Lung (tissue), 11 donors: ENCODE measurements at regions not wholly inside any gene's neighbourhood (a gene's known extent, or its start where the extent isn't known, plus 50 kb on each side); places are given as distances from the start of the nearest gene placed in this dataset.

Experiments used
- ATAC-seq: fragments of 200-7000 bp; cut with Tn5 transposase; one replicate; pipeline ENCODE4 v1.9.1; 2020; ENCODE audit warnings: moderate number of reproducible peaks; ENCODE audit not compliant: insufficient read depth, low FRiP score
- DNase-seq, 3 donors: peaks; one replicate each; pipeline ENCODE4 v3.0.0-alpha.2; 2013 to 2017
- H3K27ac ChIP-seq, 2 donors: one replicate each; pipeline ENCODE4 v1.5.1; 2013; ENCODE audit warnings: mild to moderate bottlenecking in 2 of 2, moderate library complexity in 2 of 2, control low read depth in 1 of 2, inconsistent platforms in 1 of 2, low read depth in 1 of 2, low read length in 1 of 2
- H3K27me3 ChIP-seq, 3 donors: one replicate each; pipeline ENCODE4 v1.5.1; 2013; ENCODE audit warnings: low read length in 2 of 3; ENCODE audit not compliant: control insufficient read depth in 3 of 3, insufficient read depth in 3 of 3
- H3K36me3 ChIP-seq, 4 donors: one replicate each; pipeline ENCODE4 v1.5.1; 2013; ENCODE audit warnings: low read length in 4 of 4, mild to moderate bottlenecking in 1 of 4, moderate library complexity in 1 of 4; ENCODE audit not compliant: control insufficient read depth in 4 of 4, insufficient read depth in 4 of 4
- H3K4me1 ChIP-seq, 5 donors: one replicate each; pipeline ENCODE4 v1.5.1; 2013; ENCODE audit warnings: low read length in 5 of 5, mild to moderate bottlenecking in 2 of 5, moderate library complexity in 1 of 5; ENCODE audit not compliant: control insufficient read depth in 5 of 5, insufficient read depth in 5 of 5
- H3K4me3 ChIP-seq: one replicate; pipeline ENCODE4 v1.5.1; 2013; ENCODE audit warnings: mild to moderate bottlenecking, control low read depth, moderate library complexity
- H3K9ac ChIP-seq, 2 donors: one replicate each; pipeline ENCODE4 v1.5.1; 2013; ENCODE audit warnings: low read length in 2 of 2, control low read depth in 1 of 2; ENCODE audit not compliant: insufficient read depth in 1 of 2
- H3K9me3 ChIP-seq, 4 donors: one replicate each; pipeline ENCODE4 v1.5.1; 2013; ENCODE audit warnings: low read length in 3 of 4, mild to moderate bottlenecking in 1 of 4, moderate library complexity in 1 of 4; ENCODE audit not compliant: control insufficient read depth in 4 of 4, insufficient read depth in 3 of 4
- CTCF ChIP-seq: IDR thresholded peaks from 2 replicates; pipeline ENCODE4 v1.5.1; 2012; ENCODE audit warnings: mild to moderate bottlenecking; ENCODE audit errors: control extremely low read depth, extremely low read depth
- WGBS, 2 donors: extraction: QIAGEN DNeasy Blood & Tissue Kit; methylation state at CpG; one replicate each; pipeline ENCODE4 v1.1.7; 2013; 5-methylcytosine and 5-hydroxymethylcytosine counted together
- donor health status: control.
- donor health status: control.
- donor health status: Bipolar disorder and iron deficiency.
- donor health status: healthy.
- donor health status: DM: yes; HTN: yes; CAD: no.

GRCh38 chr16:66097751-66098150 is 268.7 kb upstream of the CDH5 start:
- DNase-seq (no peak), ATAC-seq (no peak)
- WGBS, 2 donors, result 54 to 68% methylated on average over 6 of the region's 6 CpGs
- Histone ChIP-seq H3K27ac (no peak overlapping the region), H3K4me1 (peaks cover 0 to 22% (median 11%) of the 10 kb centered on the region in 5 donors), H3K27me3 (no peaks in the 10 kb centered on the region), H3K36me3 (peaks cover 0 to 2% (median 0%) of the 10 kb centered on the region in 4 donors), H3K9ac (no peak overlapping the region), H3K9me3 (no peaks in the 10 kb centered on the region), H3K4me3 (no peak overlapping the region)
- no peak for TF ChIP-seq CTCF

GRCh38 chr16:66095676-66096075 is 270.8 kb upstream of the CDH5 start:
- no peak for TF ChIP-seq CTCF
- H3K27ac ChIP-seq, result no peak overlapping the region
- H3K9ac ChIP-seq, result no peak overlapping the region
- H3K36me3 ChIP-seq, result no peaks in the 10 kb centered on the region
- ATAC-seq (no peak), DNase-seq (no peak)
- no peak overlapping the region for H3K4me3 ChIP-seq
- peaks cover 0 to 40% (median 26%) of the 10 kb centered on the region in 5 donors for H3K4me1 ChIP-seq
- no peaks in the 10 kb centered on the region for H3K27me3 ChIP-seq
- H3K9me3 ChIP-seq, result no peaks in the 10 kb centered on the region

- 71 to 82% methylated on average over 4 of the region's 4 CpGs for WGBS, 2 donors
- Histone ChIP-seq H3K27me3 (no peaks in the 10 kb centered on the region), H3K27ac (no peak overlapping the region), H3K4me3 (no peak overlapping the region), H3K36me3 (no peaks in the 10 kb centered on the region), H3K9me3 (peaks cover 0 to 2% (median 0%) of the 10 kb centered on the region in 4 donors), H3K4me1 (peaks cover 0 to 37% (median 26%) of the 10 kb centered on the region in 5 donors), H3K9ac (no peak overlapping the region)
- no peak for TF ChIP-seq CTCF
- peak; percentile 21 to 67 (median 65) for DNase-seq
- peak; percentile 19 for ATAC-seq
These were observed 273.3 kb upstream of the CDH5 start for GRCh38 chr16:66093191-66093590.

- no peak for TF ChIP-seq CTCF
- DNase-seq, result peak in 2 of 3 donors; percentile 47 to 79
These were observed 275.0 kb upstream of the CDH5 start for GRCh38 chr16:66091471-66091891.

More at GRCh38 chr16:66091471-66091891, 275.0 kb upstream of the CDH5 start:
- Histone ChIP-seq H3K27ac (peak overlapping the region in 1 of 2 donors; percentile 49), H3K4me3 (no peak overlapping the region), H3K9me3 (peaks cover 0 to 2% (median 0%) of the 10 kb centered on the region in 4 donors), H3K4me1 (peaks cover 0 to 31% (median 26%) of the 10 kb centered on the region in 5 donors), H3K36me3 (no peaks in the 10 kb centered on the region), H3K27me3 (no peaks in the 10 kb centered on the region), H3K9ac (no peak overlapping the region)
- no peak for ATAC-seq
